ENCODE measurements at regions not wholly inside any gene's neighbourhood (a gene's known extent, or its start where the extent isn't known, plus 50 kb on each side); places are given as distances from the start of the nearest gene placed in this dataset.
"Not testable (repeated sequence)": the region's sequence is repeated elsewhere in the genome, so short reads cannot be mapped to it uniquely, and the experiment has no call there.

GRCh38 chr1:47655521-47656300 lies 217.9 kb downstream of the FOXD2 start:
- Histone ChIP-seq H3K36me3 (replicated peaks) (no peaks in the 10 kb centered on the region), H3K27me3 (ENCODE audit: low read depth) (no peaks in the 10 kb centered on the region), H3K4me1 (no peaks in the 10 kb centered on the region), H3K9me3 (no peaks in the 10 kb centered on the region), H3K4me3 (no peak overlapping the region)
- DNase-seq (ENCODE audit: low spot score in 2 of 2) = no peak
- in situ Hi-C loops (cut with MboI; ENCODE audit: low sequenced_read_pairs) = no loop called here

GRCh38 chr1:47656719-47657685 lies 219.2 kb downstream of the FOXD2 start:
- Histone ChIP-seq H3K4me1 (no peaks in the 10 kb centered on the region), H3K36me3 (replicated peaks) (no peaks in the 10 kb centered on the region), H3K9me3 (no peaks in the 10 kb centered on the region), H3K27me3 (ENCODE audit: low read depth) (no peaks in the 10 kb centered on the region), H3K4me3 (no peak overlapping the region)
- in situ Hi-C loops (cut with MboI; ENCODE audit: low sequenced_read_pairs) = no loop called here
- DNase-seq (ENCODE audit: low spot score in 2 of 2) = no peak

DNA sequence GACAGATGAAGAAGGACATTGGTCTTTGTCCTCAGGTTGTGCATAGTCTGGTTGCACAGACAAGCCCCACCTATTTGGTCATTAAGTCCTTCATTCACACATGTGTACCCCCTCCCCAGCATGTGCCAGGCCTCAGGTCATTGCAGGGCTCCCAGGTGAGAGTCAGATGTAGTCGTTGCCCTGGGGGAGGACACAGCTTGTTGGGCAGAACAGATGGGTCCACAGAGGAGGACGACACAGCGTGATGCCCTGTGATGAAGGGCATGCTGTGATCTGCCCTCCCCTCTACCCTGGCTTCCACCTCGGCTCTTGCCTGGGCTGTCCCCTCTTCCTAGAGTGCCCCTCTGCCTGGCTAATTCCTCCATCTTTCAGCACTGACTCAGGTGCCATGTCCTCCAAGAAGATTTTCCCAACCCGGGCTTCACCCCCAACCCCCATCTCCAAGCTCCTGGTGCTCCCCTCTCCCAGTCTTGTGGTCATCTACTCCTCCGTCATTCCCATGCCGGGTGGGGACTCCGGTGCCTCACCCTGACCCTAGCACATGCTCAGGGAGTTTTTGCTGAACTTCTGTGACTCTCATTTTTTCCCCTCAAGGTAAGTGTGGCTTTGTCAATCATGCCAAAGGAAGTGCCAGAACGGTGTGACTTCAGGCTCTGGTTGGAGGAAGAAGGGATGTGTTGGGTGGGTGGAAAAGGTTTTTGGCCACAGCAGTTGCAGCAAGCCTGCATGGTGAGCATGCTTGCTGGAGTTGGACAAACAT lies 220.5 kb downstream of the FOXD2 start:
- DNase-seq (ENCODE audit: low spot score in 2 of 2) = no peak
- H3K36me3 ChIP-seq (replicated peaks) = no peaks in the 10 kb centered on the region
- no peaks in the 10 kb centered on the region for H3K4me1 ChIP-seq
- in situ Hi-C loops (cut with MboI; ENCODE audit: low sequenced_read_pairs) = no loop called here
- H3K27me3 ChIP-seq (ENCODE audit: low read depth) = no peaks in the 10 kb centered on the region
- H3K4me3 ChIP-seq = no peak overlapping the region
- H3K9me3 ChIP-seq = no peaks in the 10 kb centered on the region

DNA sequence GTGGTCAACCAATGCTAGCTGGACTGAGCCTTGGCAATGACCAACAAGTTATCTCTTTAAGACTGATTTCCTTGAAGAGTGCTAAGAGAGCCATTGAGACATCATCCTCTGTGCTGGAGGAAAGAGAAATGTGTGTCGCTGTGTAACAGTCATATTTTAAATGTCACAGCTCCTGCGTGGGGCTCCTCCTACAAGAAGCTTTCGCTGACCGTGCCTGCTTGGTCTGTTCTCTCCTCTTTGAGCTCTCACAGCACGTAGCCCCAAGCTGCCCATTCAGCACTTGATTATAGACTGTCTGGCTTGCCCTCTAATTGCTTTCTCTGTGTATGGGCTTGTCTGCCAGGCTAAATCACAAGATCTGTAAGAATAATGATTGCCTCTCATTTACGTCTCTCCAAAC lies 221.3 kb downstream of the FOXD2 start:
- in situ Hi-C loops (cut with MboI; ENCODE audit: low sequenced_read_pairs) = no loop called here
- Histone ChIP-seq H3K4me3 (no peak overlapping the region), H3K9me3 (no peaks in the 10 kb centered on the region), H3K36me3 (replicated peaks) (no peaks in the 10 kb centered on the region), H3K27me3 (ENCODE audit: low read depth) (no peaks in the 10 kb centered on the region), H3K4me1 (no peaks in the 10 kb centered on the region)
- DNase-seq (ENCODE audit: low spot score in 2 of 2) = no peak

GRCh38 chr1:47660622-47661021 lies 222.8 kb downstream of the FOXD2 start:
- in situ Hi-C loops (cut with MboI; ENCODE audit: low sequenced_read_pairs) = no loop called here
- H3K4me1 ChIP-seq = no peaks in the 10 kb centered on the region
- no peak overlapping the region for H3K4me3 ChIP-seq
- no peaks in the 10 kb centered on the region for H3K27me3 ChIP-seq (ENCODE audit: low read depth)
- no peaks in the 10 kb centered on the region for H3K9me3 ChIP-seq
- no peak for DNase-seq (ENCODE audit: low spot score in 2 of 2)
- H3K36me3 ChIP-seq (replicated peaks) = no peaks in the 10 kb centered on the region

GRCh38 chr1:47661040-47661439 lies 223.2 kb downstream of the FOXD2 start:
- H3K9me3 ChIP-seq = no peaks in the 10 kb centered on the region
- DNase-seq (ENCODE audit: low spot score in 2 of 2) = no peak
- no peaks in the 10 kb centered on the region for H3K36me3 ChIP-seq (replicated peaks)
- in situ Hi-C loops (cut with MboI; ENCODE audit: low sequenced_read_pairs) = no loop called here
- no peaks in the 10 kb centered on the region for H3K27me3 ChIP-seq (ENCODE audit: low read depth)
- H3K4me1 ChIP-seq = no peaks in the 10 kb centered on the region
- no peak overlapping the region for H3K4me3 ChIP-seq

- in situ Hi-C loops (cut with MboI; ENCODE audit: low sequenced_read_pairs) = no loop called here
- Histone ChIP-seq H3K36me3 (replicated peaks) (no peaks in the 10 kb centered on the region), H3K4me1 (no peaks in the 10 kb centered on the region), H3K9me3 (no peaks in the 10 kb centered on the region), H3K27me3 (ENCODE audit: low read depth) (no peaks in the 10 kb centered on the region), H3K4me3 (no peak overlapping the region)
- no peak for DNase-seq (ENCODE audit: low spot score in 2 of 2)
Measured at GRCh38 chr1:47662068-47662467, 224.2 kb downstream of the FOXD2 start.

- Histone ChIP-seq H3K9me3 (no peaks in the 10 kb centered on the region), H3K4me3 (no peak overlapping the region), H3K36me3 (replicated peaks) (no peaks in the 10 kb centered on the region), H3K4me1 (no peaks in the 10 kb centered on the region), H3K27me3 (ENCODE audit: low read depth) (no peaks in the 10 kb centered on the region)
- in situ Hi-C loops (cut with MboI; ENCODE audit: low sequenced_read_pairs) = no loop called here
- no peak for DNase-seq (ENCODE audit: low spot score in 2 of 2)
Measured at GRCh38 chr1:47663286-47663685, 225.4 kb downstream of the FOXD2 start.

DNA sequence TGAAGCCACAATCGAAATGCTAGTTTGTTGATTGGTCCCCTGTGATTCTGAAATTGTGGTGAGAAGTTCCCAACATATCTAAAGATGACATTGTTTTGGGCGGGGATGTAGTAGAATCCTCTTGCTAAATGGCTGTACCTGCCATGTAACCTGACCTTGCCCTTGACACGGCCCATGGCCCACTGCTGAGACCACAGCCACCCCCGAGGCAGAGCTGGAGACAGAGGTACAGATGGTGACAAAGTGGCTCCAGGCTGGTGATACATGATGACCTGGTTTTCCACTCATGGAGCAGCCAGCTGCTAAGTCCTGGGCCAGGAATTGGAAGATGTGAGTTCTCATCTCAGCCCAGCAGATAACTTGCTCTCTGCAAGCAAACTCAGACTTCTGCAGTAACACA lies 226.5 kb downstream of the FOXD2 start:
- Histone ChIP-seq H3K36me3 (replicated peaks) (no peaks in the 10 kb centered on the region), H3K4me3 (no peak overlapping the region), H3K27me3 (ENCODE audit: low read depth) (no peaks in the 10 kb centered on the region), H3K9me3 (no peaks in the 10 kb centered on the region), H3K4me1 (no peaks in the 10 kb centered on the region)
- no peak for DNase-seq (ENCODE audit: low spot score in 2 of 2)
- in situ Hi-C loops (cut with MboI; ENCODE audit: low sequenced_read_pairs) = no loop called here

DNA sequence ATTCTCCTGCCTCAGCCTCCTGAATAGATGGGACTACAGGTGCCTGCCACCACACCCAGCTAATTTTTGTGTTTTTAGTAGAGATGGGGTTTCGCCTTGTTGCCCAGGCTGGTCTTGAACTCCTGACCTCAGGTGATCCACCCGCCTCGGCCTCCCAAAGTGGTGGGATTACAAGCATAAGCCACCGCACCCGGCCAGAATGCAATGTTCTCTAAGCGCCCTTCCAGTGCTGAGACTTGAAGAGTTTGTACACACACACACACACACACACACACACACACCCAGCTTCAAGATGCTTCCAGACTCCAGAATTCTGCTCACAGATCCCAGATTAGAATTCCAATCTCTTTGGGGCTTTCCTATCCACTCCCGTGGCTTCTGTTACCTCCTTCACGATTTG lies 227.1 kb downstream of the FOXD2 start:
- H3K4me3 ChIP-seq; H3K4me1 ChIP-seq; in situ Hi-C loops (cut with MboI; ENCODE audit: low sequenced_read_pairs); DNase-seq (ENCODE audit: low spot score in 2 of 2); H3K27me3 ChIP-seq (ENCODE audit: low read depth); H3K36me3 ChIP-seq (replicated peaks); H3K9me3 ChIP-seq: not testable (repeated sequence)

DNA sequence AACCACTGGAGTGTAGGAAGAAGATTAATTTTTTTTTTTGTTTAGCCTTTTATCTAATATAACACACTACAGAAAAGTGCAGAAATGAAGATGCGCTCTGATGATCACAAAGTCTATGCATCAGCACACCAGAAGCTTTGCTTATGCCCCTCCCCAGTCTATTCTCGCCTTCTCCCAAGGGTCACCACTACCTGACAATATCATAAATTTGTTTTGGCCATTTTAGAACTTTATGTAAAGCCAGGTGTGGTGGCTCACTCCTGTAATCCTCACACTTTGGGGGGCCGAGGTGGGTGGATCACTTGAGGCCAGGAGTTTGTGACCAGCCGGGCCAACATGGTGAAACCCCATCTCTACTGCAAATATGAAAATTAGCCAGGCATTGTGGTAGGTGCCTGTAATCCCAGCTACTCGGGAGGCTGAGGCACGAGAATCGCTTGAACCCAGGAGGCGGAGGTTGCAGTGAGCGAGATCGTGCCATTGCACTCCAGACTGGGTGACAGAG lies 231.3 kb downstream of the FOXD2 start:
- in situ Hi-C loops (cut with MboI; ENCODE audit: low sequenced_read_pairs) = no loop called here
- H3K9me3 ChIP-seq = no peaks in the 10 kb centered on the region
- H3K27me3 ChIP-seq (ENCODE audit: low read depth) = no peaks in the 10 kb centered on the region
- H3K4me1 ChIP-seq = no peaks in the 10 kb centered on the region
- no peaks in the 10 kb centered on the region for H3K36me3 ChIP-seq (replicated peaks)
- DNase-seq (ENCODE audit: low spot score in 2 of 2) = no peak
- no peak overlapping the region for H3K4me3 ChIP-seq

DNA sequence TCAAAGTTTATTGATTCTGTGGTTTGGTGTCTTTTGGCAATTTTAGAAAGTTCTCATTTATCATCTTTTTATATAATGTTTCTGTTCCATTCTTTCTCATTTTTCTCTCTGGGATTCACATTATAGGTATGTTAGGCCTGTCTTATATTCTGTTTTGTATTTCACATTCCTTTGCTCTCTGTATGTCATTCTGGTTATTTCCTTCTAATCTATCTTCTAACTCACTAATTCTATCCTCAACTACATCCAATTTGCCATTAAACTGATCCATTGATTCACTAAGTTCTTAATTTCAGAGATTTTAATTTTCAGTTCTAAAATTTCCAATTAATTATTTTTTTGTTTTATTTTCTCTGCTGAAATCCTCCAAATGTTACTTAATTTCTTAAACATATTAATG lies 234.8 kb downstream of the FOXD2 start:
- Histone ChIP-seq H3K4me3 (no peak overlapping the region), H3K4me1 (no peaks in the 10 kb centered on the region), H3K27me3 (ENCODE audit: low read depth) (no peaks in the 10 kb centered on the region), H3K36me3 (replicated peaks) (no peaks in the 10 kb centered on the region), H3K9me3 (no peaks in the 10 kb centered on the region)
- no peak for DNase-seq (ENCODE audit: low spot score in 2 of 2)
- in situ Hi-C loops (cut with MboI; ENCODE audit: low sequenced_read_pairs) = no loop called here

- Histone ChIP-seq H3K4me1 (no peaks in the 10 kb centered on the region), H3K9me3 (no peaks in the 10 kb centered on the region), H3K36me3 (replicated peaks) (no peaks in the 10 kb centered on the region), H3K27me3 (ENCODE audit: low read depth) (no peaks in the 10 kb centered on the region), H3K4me3 (no peak overlapping the region)
- in situ Hi-C loops (cut with MboI; ENCODE audit: low sequenced_read_pairs) = no loop called here
- DNase-seq (ENCODE audit: low spot score in 2 of 2) = no peak
Measured at GRCh38 chr1:47674189-47674588, 236.3 kb downstream of the FOXD2 start.

All from HAP-1 (cell line).